Inflammatory macrophage treated with lipopolysaccharide for 1 hour (primary cell): ENCODE measurements at regions not wholly inside any gene's neighbourhood (a gene's known extent, or its start where the extent isn't known, plus 50 kb on each side); places are given as distances from the start of the nearest gene placed in this dataset.

Experiments
- DNase-seq, 2 donors: peaks; one replicate each; pipeline ENCODE4 v3.0.0-alpha.2; 2020 to 2022

- DNase-seq: no peak
Observed at GRCh38 chr14:49527221-49527620, 59.0 kb downstream of the RPS29 start.

GRCh38 chr14:49526101-49526500 lies 60.1 kb downstream of the RPS29 start:
- DNase-seq: no peak

GRCh38 chr14:49516286-49516685 lies 69.9 kb downstream of the RPS29 start:
- no peak for DNase-seq

GRCh38 chr14:49512571-49512970 lies 73.6 kb downstream of the RPS29 start:
- DNase-seq: no peak

GRCh38 chr14:49512147-49512551 lies 74.0 kb downstream of the RPS29 start:
- no peak for DNase-seq

- no peak for DNase-seq
Observed at GRCh38 chr14:49508124-49508523, 78.1 kb downstream of the RPS29 start.

- DNase-seq: no peak
Observed at GRCh38 chr14:49506650-49507049, 79.5 kb downstream of the RPS29 start.

- DNase-seq: no peak
Observed at GRCh38 chr14:49505041-49505766, 81.0 kb downstream of the RPS29 start.

GRCh38 chr14:49497725-49498348 lies 88.3 kb downstream of the RPS29 start:
- peak; percentile 43 to 90 for DNase-seq

- no peak for DNase-seq
Observed at GRCh38 chr14:49497267-49497666, 88.9 kb downstream of the RPS29 start.

GRCh38 chr14:49494836-49495235 lies 91.3 kb downstream of the RPS29 start:
- DNase-seq: no peak

GRCh38 chr14:49493557-49493956 lies 92.6 kb downstream of the RPS29 start:
- DNase-seq: no peak

- DNase-seq: no peak
Observed at GRCh38 chr14:49492151-49492550, 94.0 kb downstream of the RPS29 start.

GRCh38 chr14:49489341-49489740 lies 96.8 kb downstream of the RPS29 start:
- DNase-seq: no peak

GRCh38 chr14:49487238-49487637 lies 98.9 kb downstream of the RPS29 start:
- no peak for DNase-seq

- no peak for DNase-seq
Observed at GRCh38 chr14:49485290-49485689, 100.9 kb downstream of the RPS29 start.

GRCh38 chr14:49484180-49484579 lies 102.0 kb downstream of the RPS29 start:
- no peak for DNase-seq

GRCh38 chr14:49483268-49483667 lies 102.9 kb downstream of the RPS29 start:
- no peak for DNase-seq

- no peak for DNase-seq
Observed at GRCh38 chr14:49480979-49481498, 105.1 kb downstream of the RPS29 start.

GRCh38 chr14:49480053-49480760 lies 106.0 kb downstream of the RPS29 start:
- DNase-seq: no peak

GRCh38 chr14:49479432-49479831 lies 106.7 kb downstream of the RPS29 start:
- no peak for DNase-seq

- DNase-seq: no peak
Observed at GRCh38 chr14:49478784-49479183, 107.4 kb downstream of the RPS29 start.

- DNase-seq: no peak
Observed at GRCh38 chr14:49467091-49467490, 119.1 kb downstream of the RPS29 start.

GRCh38 chr14:49464885-49465284 lies 121.3 kb downstream of the RPS29 start:
- no peak for DNase-seq
